HG03196 (cell line): ENCODE measurements at regions not wholly inside any gene's neighbourhood (a gene's known extent, or its start where the extent isn't known, plus 50 kb on each side); places are given as distances from the start of the nearest gene placed in this dataset.

Experiments used
- ATAC-seq: cut with Tn5 transposase; IDR thresholded peaks from one replicate; pipeline ENCODE4 v1.9.1; 2021; ENCODE audit not compliant: unreplicated experiment

- ATAC-seq, result no peak
Measured at GRCh38 chr16:17817943-17818342, 347.2 kb upstream of the XYLT1 start.

- no peak for ATAC-seq
Measured at GRCh38 chr16:17817260-17817659, 346.5 kb upstream of the XYLT1 start.

- no peak for ATAC-seq
Measured at GRCh38 chr16:17812771-17813170, 342.0 kb upstream of the XYLT1 start.

- no peak for ATAC-seq
Measured at GRCh38 chr16:17804857-17805256, 334.1 kb upstream of the XYLT1 start.

- no peak for ATAC-seq
Measured at GRCh38 chr16:17803625-17804410, 333.1 kb upstream of the XYLT1 start.

GRCh38 chr16:17802571-17802970 lies 331.8 kb upstream of the XYLT1 start:
- no peak for ATAC-seq

- ATAC-seq, result no peak
Measured at GRCh38 chr16:17801068-17801467, 330.3 kb upstream of the XYLT1 start.

GRCh38 chr16:17798716-17799115 lies 328.0 kb upstream of the XYLT1 start:
- no peak for ATAC-seq

- ATAC-seq, result no peak
Measured at GRCh38 chr16:17793354-17793753, 322.6 kb upstream of the XYLT1 start.

GRCh38 chr16:17784073-17784472 lies 313.3 kb upstream of the XYLT1 start:
- no peak for ATAC-seq

GRCh38 chr16:17780181-17780580 lies 309.4 kb upstream of the XYLT1 start:
- ATAC-seq, result no peak

GRCh38 chr16:17777408-17777863 lies 306.7 kb upstream of the XYLT1 start:
- no peak for ATAC-seq

- no peak for ATAC-seq
Measured at GRCh38 chr16:17776888-17777287, 306.1 kb upstream of the XYLT1 start.

- no peak for ATAC-seq
Measured at GRCh38 chr16:17776465-17776864, 305.7 kb upstream of the XYLT1 start.

GRCh38 chr16:17775061-17775460 lies 304.3 kb upstream of the XYLT1 start:
- no peak for ATAC-seq

GRCh38 chr16:17773698-17774101 lies 302.9 kb upstream of the XYLT1 start:
- ATAC-seq, result no peak

- no peak for ATAC-seq
Measured at GRCh38 chr16:17770104-17770503, 299.3 kb upstream of the XYLT1 start.

- no peak for ATAC-seq
Measured at GRCh38 chr16:17769065-17769464, 298.3 kb upstream of the XYLT1 start.

- ATAC-seq, result no peak
Measured at GRCh38 chr16:17768257-17768656, 297.5 kb upstream of the XYLT1 start.

- ATAC-seq, result no peak
Measured at GRCh38 chr16:17766012-17766411, 295.3 kb upstream of the XYLT1 start.

- ATAC-seq, result no peak
Measured at GRCh38 chr16:17759451-17760390, 289.0 kb upstream of the XYLT1 start.

GRCh38 chr16:17757808-17758207 lies 287.0 kb upstream of the XYLT1 start:
- ATAC-seq, result no peak
